PC-3 (cell line): ENCODE measurements at regions not wholly inside any gene's neighbourhood (a gene's known extent, or its start where the extent isn't known, plus 50 kb on each side); places are given as distances from the start of the nearest gene placed in this dataset.

ENCODE experiments used
- EZH2phosphoT487 ChIP-seq: fragments of 300-600 bp; sonication (generic); IDR thresholded peaks from 2 replicates; pipeline ENCODE4 v1.6.1; 2018; ENCODE audit warnings: mild to moderate bottlenecking, antibody characterized with exemption, low read length, borderline replicate concordance
- TF ChIP-seq, protein P1 (sequence below): fragments of 300-600 bp; sonication (generic); conservative IDR thresholded peaks from 2 replicates; pipeline ENCODE4 v1.5.1; 2017; ENCODE audit warnings: antibody characterized with exemption, low read depth, mild to moderate bottlenecking, low read length

DNA sequence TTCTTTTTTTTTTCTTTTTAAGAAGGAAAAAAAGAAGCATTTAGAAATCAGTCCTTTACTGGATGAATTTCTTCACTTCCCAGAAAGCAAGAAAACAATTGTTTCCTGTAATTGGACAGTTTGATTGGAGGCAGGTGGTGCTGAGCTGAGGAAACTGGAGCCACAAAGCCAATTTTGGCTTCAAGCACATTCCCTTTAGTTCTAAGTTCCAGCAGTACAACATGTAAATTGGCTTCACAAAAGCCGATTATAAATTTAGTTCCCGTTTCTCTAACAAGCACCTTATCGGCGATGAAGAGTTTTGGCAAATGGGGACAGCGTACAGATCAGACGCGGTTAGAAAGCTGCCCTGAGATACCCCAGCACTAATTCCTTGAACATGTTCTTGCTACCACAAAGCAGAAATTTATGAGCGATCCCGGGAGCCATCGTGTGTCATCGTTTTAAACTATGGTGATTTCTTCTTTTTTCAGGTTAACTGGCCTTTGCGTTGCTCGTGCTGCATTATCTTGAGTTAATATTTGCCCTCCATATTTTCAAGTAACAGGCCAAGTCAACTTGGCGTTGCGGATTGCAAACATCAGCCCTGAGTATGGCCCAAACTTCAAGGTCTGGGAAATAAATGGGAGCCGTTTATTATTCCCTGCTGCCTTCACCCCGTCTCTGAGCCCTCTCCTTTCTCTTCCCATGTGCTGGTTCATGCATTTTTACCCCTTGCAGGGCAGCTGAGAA lies 190.4 kb upstream of the ID2 start:
- TF ChIP-seq, protein P1, sequence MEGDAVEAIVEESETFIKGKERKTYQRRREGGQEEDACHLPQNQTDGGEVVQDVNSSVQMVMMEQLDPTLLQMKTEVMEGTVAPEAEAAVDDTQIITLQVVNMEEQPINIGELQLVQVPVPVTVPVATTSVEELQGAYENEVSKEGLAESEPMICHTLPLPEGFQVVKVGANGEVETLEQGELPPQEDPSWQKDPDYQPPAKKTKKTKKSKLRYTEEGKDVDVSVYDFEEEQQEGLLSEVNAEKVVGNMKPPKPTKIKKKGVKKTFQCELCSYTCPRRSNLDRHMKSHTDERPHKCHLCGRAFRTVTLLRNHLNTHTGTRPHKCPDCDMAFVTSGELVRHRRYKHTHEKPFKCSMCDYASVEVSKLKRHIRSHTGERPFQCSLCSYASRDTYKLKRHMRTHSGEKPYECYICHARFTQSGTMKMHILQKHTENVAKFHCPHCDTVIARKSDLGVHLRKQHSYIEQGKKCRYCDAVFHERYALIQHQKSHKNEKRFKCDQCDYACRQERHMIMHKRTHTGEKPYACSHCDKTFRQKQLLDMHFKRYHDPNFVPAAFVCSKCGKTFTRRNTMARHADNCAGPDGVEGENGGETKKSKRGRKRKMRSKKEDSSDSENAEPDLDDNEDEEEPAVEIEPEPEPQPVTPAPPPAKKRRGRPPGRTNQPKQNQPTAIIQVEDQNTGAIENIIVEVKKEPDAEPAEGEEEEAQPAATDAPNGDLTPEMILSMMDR: no peak
- no peak for TF ChIP-seq EZH2phosphoT487
